ENCODE measurements at regions not wholly inside any gene's neighbourhood (a gene's known extent, or its start where the extent isn't known, plus 50 kb on each side); places are given as distances from the start of the nearest gene placed in this dataset.

DNA sequence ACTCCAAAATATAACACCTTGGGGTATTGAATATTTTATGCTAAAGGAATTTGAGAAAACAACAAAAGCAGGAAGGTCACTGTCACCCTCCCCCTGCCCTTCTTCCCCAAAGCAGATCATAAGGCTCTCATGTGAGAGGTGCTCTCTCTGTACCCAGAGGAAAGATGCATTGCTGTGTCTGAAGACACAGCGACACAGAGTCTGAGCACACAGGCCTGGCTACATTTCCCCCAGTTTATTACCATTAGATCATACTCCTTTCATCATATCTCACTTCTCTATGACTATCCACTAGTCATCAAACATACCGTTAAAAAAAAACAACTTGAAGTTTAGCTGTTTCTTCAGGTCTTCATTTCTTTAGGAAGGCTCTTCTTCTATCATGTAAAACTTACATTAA is 127.1 kb downstream of the PPIAL4G start (continued):
- TF ChIP-seq, protein P1, sequence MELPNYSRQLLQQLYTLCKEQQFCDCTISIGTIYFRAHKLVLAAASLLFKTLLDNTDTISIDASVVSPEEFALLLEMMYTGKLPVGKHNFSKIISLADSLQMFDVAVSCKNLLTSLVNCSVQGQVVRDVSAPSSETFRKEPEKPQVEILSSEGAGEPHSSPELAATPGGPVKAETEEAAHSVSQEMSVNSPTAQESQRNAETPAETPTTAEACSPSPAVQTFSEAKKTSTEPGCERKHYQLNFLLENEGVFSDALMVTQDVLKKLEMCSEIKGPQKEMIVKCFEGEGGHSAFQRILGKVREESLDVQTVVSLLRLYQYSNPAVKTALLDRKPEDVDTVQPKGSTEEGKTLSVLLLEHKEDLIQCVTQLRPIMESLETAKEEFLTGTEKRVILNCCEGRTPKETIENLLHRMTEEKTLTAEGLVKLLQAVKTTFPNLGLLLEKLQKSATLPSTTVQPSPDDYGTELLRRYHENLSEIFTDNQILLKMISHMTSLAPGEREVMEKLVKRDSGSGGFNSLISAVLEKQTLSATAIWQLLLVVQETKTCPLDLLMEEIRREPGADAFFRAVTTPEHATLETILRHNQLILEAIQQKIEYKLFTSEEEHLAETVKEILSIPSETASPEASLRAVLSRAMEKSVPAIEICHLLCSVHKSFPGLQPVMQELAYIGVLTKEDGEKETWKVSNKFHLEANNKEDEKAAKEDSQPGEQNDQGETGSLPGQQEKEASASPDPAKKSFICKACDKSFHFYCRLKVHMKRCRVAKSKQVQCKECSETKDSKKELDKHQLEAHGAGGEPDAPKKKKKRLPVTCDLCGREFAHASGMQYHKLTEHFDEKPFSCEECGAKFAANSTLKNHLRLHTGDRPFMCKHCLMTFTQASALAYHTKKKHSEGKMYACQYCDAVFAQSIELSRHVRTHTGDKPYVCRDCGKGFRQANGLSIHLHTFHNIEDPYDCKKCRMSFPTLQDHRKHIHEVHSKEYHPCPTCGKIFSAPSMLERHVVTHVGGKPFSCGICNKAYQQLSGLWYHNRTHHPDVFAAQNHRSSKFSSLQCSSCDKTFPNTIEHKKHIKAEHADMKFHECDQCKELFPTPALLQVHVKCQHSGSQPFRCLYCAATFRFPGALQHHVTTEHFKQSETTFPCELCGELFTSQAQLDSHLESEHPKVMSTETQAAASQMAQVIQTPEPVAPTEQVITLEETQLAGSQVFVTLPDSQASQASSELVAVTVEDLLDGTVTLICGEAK (IDR thresholded peaks at IDR 0.05): no peak
- TF ChIP-seq, protein P1 (CRISPR knock-in tag; IDR thresholded peaks at IDR 0.05): no peak
- TF ChIP-seq BRD4 (IDR thresholded peaks at IDR 0.05): no peak

Data from K562 (cell line).